Astrocyte (in vitro differentiated cells and primary cell): ENCODE measurements at regions not wholly inside any gene's neighbourhood (a gene's known extent, or its start where the extent isn't known, plus 50 kb on each side); places are given as distances from the start of the nearest gene placed in this dataset.

ENCODE experiments used
- EZH2 ChIP-seq: IDR thresholded peaks from 2 replicates; pipeline ENCODE4 v1.6.1; 2012; ENCODE audit warnings: mild to moderate bottlenecking, low read length, inconsistent platforms; ENCODE audit not compliant: insufficient read depth
- TF ChIP-seq, protein P1 (sequence below): IDR thresholded peaks from 2 replicates; pipeline ENCODE4 v1.5.1; 2011; ENCODE audit warnings: low read depth, mild to moderate bottlenecking, inconsistent platforms, low read length, moderate library complexity; ENCODE audit not compliant: insufficient read depth

DNA sequence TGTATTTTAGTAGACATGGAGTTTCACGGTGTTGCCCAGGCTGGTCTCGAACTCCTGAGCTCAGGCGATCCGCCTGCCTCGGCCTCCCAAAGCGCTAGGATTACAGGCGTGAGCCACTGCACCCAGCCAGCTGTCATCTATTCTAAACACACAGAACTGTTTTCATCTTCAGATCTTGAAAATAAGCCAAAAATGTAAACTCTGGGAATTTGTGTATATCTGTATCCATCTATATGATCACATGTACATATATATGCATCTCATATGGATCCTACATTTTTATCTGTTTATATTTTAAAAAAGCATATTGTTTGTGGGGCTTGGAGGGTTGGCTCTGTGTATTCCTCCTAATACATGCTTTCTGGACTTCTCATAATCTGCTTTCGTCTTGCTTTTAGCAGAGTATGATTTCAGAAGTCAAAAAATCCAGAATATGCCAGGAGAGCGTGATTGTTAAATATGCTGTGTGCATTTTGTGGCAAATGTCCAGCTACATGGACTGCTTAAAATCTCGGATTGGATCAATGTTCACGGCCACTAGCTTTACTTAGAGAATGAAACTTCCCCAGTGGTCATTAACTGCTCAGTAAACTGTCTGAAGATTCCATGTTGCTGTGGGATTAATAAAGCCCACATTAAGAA, 274.4 kb upstream of the IRX1 start:
- TF ChIP-seq, protein P1, sequence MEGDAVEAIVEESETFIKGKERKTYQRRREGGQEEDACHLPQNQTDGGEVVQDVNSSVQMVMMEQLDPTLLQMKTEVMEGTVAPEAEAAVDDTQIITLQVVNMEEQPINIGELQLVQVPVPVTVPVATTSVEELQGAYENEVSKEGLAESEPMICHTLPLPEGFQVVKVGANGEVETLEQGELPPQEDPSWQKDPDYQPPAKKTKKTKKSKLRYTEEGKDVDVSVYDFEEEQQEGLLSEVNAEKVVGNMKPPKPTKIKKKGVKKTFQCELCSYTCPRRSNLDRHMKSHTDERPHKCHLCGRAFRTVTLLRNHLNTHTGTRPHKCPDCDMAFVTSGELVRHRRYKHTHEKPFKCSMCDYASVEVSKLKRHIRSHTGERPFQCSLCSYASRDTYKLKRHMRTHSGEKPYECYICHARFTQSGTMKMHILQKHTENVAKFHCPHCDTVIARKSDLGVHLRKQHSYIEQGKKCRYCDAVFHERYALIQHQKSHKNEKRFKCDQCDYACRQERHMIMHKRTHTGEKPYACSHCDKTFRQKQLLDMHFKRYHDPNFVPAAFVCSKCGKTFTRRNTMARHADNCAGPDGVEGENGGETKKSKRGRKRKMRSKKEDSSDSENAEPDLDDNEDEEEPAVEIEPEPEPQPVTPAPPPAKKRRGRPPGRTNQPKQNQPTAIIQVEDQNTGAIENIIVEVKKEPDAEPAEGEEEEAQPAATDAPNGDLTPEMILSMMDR: no peak
- TF ChIP-seq EZH2: no peak
